Activated naive CD4-positive, alpha-beta T cell (primary cell): ENCODE measurements at regions not wholly inside any gene's neighbourhood (a gene's known extent, or its start where the extent isn't known, plus 50 kb on each side); places are given as distances from the start of the nearest gene placed in this dataset.

Source experiments
- DNase-seq, 4 experiments: peaks; one replicate each; lab custom pipeline; 2025; lab: John Stamatoyannopoulos, UW

DNA sequence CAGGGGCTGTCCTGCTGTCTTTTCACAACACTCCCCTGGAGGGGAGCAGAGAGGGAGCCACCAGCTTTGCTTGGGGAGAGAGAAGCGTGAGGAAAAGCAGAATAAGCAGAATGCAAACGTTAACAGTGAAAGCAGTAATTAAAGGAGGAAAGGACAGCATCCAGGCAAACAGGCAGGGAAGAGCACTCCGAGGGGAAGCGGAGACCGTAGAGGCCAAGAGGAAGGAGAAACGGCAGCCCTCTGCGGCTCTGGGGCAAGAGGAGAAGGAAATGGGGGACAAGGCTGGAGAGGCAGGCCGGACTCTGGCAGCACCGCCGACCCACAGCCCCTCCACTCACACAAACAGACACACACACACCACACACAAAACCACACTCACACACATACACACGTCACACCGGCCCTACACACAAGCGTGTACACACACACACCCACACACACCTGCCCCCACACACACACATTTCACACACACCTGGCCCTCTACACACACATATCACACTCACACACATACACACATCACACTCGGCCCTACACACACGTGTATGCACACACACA is 449.8 kb downstream of the SOX6 start:
- no peak for DNase-seq

GRCh38 chr11:15907806-15908205 is 448.5 kb downstream of the SOX6 start:
- DNase-seq, result no peak

DNA sequence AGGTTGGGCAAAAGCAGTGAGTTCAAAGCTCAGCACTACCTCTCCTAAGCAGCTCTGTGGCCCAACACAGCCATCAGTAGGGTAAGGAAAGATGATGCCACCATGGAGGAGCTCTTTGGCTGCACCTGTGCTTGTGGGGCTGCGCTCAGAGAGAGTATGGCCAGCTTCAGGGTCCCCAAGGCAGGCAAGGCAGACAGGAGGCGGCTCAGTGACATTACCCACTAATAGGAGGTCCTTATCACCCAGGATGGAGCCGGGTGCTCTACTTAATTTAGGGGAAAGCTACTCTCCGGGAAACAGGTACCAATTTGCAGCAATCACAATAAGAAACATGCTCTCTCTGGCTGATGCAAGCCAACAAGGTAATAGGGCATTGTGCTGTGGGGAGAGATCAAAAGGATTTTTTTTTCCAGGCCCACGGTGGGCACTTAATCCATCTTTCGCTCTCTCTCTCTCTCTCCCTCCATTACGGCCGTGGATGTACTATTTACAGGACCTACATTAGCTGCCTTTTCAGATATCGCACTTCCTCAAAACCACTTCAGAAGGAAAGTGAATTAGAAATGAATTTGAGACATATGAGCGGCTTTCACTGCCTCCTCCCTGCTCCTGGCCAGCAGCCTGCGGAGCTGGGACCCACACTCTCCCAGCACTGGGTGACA is 446.3 kb downstream of the SOX6 start:
- no peak for DNase-seq

GRCh38 chr11:15910761-15911160 is 445.6 kb downstream of the SOX6 start:
- no peak for DNase-seq

DNA sequence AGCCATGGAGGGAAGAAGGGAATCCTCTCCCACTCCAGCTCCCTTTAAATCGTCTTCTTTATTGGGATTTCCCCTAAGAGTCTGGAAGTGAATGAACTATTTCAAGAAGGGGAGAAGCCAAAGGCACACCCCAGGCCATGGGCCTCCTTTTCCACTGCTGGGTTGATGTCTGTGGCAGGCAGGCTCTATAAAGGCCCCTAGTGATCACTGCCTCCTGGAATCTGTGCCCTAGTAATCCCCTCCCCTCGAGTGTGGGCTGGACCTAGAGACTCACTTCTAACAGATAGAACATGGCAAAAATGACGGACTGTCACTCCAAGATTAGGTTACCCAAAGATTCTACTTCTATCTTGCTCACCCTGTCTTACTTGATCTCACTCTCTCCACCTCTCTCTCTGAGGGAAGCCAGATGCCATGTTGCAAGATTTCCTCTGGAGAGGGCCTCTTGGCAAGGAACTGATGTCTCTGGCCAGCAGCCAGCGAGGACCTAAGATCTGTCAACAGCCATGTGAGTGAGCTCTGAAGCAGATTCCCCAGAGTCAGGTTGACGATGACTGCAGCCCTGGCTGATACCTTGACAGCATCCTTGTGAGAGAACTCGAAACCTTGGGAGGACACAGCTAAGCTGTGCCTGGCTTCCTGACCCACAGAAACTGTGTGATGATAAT is 444.8 kb downstream of the SOX6 start:
- DNase-seq, result no peak

DNA sequence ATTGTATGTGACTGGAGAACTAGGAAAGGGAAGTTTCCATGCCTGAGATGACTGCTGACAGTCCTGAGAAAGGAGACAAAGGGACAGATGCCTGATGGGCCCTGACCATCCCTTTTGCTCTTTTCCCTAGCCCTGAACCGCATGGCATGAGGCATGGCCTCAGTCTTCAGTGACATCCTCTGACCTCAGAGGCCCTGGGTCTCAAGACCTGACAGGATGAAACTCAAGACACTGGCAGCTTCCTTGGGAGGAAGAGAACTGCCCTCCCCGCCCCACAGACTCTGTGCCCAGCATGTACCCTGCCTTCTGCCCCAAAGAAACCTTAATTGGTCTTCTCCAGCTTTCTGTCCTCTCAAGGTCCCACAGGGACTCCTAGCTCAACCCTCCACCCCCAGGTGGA is 444.1 kb downstream of the SOX6 start:
- DNase-seq, result no peak

DNA sequence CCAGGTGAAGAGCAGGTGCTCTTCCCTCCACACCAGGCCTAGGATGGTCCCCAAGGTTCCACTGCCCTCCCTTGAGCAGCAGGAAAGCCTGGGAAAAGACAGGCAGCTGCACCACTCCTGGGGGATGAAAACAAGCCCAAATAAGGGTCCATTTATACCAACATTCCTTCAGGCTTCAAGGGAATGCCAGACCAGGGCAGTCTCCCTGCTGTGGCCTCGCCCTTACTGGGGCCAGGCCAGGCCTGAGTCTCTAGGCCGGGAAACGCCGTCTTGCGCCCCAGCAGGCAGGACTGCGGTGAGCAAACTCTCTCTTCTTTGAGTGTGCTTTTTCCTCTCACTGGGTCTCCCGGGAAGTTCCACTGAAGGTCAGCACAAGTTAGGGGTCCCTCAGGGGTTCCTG is 443.5 kb downstream of the SOX6 start:
- no peak for DNase-seq

GRCh38 chr11:15913261-15913660 is 443.1 kb downstream of the SOX6 start:
- DNase-seq, result no peak
